GM19438 (cell line): ENCODE measurements at regions not wholly inside any gene's neighbourhood (a gene's known extent, or its start where the extent isn't known, plus 50 kb on each side); places are given as distances from the start of the nearest gene placed in this dataset.
"Not testable (repeated sequence)": the region's sequence is repeated elsewhere in the genome, so short reads cannot be mapped to it uniquely, and the experiment has no call there.

Experiments
- ATAC-seq: cut with Tn5 transposase; IDR thresholded peaks from one replicate; pipeline ENCODE4 v1.9.1; 2021; ENCODE audit warnings: low read depth; ENCODE audit not compliant: unreplicated experiment

DNA sequence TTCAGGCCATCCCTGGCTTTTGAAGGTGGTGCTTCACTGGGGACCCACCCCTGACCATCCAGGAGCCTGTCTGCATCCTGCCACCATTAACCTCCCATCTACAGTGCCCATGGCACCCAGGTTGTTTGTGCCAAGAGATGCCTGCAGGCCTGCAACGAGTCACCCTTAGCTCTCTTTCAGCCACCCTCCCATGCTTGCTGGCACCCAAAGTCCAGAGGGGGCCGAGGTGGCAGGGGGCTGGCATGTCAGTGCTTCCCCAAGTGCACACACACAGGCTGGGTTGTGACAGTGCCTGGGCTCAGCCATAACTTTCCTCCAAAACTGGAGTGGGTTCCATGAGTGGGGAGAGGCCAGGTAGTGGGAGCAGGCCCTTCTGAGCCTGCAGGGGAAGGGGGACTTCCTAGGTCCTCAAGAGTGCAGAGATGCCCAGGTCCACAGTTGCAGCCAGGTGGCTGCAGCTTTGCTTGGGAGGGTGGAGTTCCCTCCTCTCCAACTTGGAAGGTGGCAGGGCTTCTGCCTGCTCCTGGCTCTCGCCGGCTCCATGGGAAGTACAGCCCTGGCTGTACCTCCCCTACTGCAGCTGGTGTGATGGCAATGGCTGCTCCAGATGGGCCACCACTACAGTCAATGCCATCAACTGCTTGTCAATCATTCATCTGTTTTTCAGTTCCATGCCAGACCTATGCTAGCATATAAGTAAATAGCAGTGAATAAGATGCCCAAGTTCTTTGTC, 235.9 kb upstream of the GIMD1 start:
- ATAC-seq: no peak

DNA sequence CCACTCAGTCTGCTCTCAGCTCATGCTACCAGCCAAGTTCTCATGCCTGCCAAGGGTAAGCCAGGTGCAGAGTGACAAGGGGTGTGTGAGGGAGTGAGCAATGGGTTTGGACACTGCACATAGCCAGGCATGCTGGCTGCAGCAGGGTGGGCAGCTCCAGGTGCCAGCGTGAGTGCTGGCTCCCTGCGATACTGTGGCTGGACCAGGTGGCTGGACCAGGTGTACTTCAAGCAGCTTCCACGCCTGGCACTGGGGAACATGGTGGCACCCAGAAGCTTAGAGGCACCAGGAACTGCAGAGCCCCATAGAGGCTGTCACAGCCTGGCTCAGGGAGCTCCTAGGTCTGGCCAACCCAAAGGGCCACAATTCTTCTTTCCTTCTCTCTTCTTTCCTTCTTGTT, 234.9 kb upstream of the GIMD1 start:
- no peak for ATAC-seq

DNA sequence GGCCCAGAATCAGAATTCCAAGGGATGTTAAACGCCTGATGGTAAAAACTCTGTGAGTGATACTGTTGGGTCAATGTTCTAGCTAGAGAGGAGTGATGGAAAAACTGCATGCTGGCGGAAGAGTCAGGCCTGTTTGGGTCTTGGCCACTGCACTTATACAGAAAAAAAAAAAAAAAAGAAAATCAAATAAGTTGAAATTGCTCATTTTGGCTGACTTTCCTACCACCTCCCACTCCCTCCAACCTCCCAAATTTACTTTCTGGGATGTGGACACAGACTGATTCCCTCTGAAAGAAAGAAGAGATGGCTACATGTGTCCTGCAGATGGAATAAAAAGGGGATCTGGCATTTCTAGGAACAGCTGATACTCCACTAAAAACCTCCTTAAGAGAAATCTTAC, 234.1 kb upstream of the GIMD1 start:
- ATAC-seq: no peak

DNA sequence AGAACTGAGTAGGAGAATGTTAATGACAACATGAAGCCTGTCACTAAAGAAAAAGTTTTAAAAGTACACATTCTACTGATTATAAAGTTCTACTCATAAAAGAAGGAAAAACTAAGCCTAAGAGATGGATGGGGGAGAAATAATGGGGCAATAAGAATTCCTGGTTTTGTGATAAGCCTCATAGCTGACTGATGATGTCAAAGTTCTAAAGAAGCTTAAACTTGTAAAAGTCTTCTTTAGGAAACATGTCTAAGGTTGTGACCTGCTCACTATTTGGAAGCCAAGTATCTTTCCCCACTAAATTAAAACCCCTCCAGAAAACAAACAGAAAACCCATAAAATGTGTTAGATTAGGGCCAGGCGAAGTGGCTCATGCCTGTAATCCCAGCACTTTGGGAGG, 232.9 kb upstream of the GIMD1 start:
- no peak for ATAC-seq

DNA sequence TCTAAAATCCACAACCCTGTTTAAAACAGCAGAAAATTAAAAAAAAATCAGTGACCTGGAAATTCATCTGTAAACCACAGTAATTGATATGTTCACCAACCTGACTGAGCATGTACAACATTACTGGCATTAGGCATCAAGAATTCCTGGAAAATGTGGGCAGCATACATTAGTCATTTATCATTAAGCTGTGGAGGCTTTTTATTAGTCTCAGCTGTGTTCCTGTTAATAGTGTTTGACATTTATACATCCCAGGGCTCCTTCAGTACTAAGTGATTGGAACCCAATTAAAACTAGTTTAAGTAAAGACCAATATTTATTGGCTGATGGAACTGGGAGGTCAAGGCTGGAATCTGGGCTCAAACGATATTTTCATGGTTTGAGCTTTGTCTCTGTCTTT, 227.3 kb upstream of the GIMD1 start:
- no peak for ATAC-seq

DNA sequence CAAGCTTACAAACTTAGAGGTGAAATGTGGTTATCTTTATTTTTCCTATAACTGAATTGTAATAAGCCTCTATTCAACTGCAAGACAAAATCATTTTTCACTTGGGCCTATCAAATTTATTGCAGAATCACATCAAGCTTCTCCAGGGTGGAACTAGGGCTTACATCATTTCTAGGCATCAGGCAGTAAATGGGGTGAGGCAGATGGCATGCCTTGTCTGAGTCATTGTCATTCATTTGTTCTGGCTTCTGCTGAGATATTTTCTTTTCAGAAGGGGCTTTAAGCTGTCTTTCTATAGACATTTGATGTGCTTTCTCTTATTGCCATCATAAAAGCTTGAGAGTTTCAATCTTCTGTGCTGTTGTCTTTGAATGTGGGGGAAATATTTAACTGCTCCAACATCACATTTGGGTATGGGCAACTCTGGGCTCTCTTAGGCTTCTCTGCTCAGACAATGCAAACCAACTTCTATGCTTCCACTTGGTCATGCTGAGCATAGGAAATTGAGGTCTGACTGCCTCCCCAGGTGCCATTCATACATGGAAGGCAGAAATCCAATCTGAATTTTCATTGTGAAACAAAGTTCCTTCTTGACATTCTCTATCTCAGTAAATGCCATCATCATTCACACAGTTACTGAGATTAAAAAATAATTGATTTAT, 225.8 kb upstream of the GIMD1 start:
- no peak for ATAC-seq

DNA sequence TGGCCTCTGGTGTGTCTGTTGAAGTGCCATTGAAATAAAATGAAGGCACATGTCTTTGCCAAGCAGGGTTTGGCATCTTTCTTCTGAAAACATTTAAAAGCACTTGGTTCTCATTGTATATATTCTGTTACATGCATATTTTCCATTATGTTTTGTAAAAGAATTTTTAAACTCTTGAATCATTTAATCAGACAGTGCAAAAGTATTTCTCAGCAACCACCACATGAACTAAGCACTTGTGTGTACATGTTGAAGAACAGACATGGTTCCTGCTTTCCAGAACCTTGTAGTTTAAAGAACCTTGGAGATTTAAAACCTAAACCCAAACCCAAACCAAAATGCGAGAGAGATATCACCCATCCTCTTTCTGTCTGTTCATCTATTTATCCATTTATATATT, 220.3 kb upstream of the GIMD1 start:
- no peak for ATAC-seq

DNA sequence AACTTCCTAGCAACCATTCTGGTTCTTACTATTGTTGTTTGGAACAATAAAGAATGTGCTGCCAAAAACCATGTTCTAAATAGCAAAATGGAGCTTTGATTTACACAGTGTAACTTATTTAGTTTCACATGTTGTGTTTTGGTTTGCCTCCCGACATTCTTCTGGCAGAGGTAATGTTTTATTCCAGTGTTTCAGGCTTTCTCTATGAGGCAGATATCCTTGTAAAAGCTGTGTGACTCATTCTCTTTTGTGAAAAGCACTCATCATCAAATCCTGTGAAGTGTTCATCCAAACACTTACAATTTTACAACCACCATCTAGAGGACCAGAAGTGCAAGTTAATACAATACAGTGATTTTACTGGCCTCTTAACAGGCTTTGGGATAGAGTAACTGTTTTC, 219.0 kb upstream of the GIMD1 start:
- ATAC-seq: no peak

DNA sequence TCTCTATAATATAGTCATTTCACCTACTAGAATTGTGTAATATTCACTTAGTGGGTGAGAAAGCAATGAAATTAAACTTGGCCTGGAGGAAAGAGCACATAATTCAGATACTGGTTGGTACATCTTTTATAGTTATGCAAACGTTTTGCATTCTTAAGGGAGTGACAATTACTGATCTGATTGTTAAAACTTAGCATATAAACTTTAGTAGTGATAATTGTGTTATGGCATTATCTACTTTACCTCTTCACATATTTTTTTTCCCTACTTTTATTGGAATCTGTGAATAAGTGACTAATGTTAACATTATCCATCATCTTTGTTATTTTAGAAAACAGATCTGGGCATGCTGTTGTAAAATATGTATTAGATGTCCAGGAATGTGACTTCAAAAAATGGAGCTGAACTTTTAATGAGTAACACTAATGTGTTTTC, 217.4 kb upstream of the GIMD1 start:
- no peak for ATAC-seq

DNA sequence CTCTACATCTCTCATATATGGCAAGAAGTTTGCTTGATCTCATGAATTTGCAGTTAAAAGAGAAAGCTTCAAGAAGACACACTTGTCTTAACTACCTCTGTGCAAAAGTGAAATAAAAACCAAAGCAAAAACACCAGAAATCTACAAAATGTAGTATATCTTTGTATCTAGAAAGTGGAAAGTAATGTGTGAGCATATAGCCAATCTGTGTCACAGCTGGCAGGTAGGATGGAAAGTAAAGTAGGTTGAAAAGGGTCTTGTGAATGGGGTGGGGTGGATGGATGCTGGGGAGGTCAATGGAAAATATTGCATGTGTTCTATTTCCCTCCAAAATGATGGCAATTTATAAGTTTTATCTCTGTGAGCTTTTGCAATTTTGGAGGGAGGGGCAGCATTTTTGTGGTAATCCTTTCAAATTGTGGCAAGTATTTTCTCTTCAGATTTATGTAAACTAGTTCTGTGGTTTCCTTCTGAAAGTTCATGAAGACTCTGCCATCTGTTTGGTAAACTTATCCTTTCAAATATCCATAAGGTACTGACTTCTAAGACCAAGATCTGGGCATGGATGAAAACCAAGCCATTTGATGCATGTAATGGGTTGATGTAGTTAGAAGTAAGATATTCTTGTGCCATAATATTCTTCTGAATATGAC, 215.9 kb upstream of the GIMD1 start:
- no peak for ATAC-seq

DNA sequence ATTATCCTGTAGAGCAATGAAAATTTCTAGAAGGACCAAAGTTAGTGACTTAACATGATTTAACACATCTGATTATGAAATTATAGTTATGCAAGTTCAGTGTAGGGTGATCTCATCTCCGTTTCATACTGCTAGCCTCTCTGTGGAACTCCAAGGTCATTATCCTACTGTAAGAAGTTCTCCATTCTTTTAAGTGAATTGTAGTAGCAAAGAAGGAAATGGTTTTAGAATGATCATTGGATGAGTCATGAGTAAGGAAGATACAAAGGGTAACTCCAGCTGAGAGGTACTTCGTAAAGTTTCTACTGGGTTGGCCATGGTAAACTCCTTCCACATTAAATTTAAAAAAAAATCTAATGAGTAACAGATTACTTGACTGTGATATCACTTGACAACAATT, 215.0 kb upstream of the GIMD1 start:
- ATAC-seq: no peak

DNA sequence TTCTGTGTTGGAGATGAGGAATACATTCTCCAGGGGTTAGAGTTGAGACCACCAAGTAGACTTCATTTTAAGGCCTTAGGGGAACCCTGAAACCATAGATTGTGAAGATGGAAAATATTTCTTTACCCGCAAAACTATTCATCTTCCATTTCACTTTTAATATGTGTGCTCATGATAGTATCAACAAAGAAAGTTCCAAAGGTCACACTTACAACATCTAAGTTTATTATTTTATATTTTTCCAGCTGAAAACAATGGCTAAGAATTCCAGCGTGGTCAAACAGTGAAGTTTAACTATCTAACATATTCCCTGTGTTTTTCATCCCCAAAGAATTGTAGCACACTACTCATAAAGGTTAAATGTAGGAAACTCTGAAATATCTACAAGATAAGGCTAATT, 214.5 kb upstream of the GIMD1 start:
- ATAC-seq: no peak

DNA sequence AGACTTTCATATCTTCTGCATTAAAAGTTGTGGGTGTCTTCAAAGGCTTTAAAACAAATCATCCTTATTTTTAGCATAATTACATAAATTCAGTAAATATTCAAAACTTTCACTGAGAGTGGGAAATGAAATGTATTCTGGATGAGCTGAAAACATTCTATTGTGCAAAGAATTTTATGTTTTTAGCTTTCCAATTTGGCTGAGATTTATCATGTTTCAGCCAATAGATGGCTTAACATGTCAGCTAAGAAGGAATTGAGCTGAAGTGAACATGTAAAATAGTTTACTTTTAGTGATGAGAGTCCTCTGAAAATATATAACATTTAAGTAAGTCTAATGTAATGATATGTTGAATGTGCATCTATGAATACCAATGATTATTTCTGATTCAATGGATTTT, 213.5 kb upstream of the GIMD1 start:
- ATAC-seq: no peak

DNA sequence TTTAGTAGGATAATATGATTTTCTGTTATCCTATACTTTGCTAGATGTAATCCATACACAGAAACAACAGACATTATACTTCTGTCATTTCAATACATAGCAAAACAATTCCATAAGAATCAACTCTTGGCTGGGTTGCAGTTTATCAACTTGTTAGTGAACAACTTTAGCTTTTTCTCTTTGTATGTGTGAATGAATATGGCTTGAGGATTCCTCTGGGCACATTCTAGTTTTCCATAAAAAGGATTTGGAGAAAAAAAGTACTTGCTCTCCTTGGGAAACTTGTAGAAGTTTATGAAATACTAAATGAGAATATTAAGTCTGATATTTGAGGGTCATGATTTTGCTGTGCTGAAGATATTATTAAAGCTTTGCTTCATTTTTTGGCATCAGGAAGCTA, 210.7 kb upstream of the GIMD1 start:
- ATAC-seq: no peak

DNA sequence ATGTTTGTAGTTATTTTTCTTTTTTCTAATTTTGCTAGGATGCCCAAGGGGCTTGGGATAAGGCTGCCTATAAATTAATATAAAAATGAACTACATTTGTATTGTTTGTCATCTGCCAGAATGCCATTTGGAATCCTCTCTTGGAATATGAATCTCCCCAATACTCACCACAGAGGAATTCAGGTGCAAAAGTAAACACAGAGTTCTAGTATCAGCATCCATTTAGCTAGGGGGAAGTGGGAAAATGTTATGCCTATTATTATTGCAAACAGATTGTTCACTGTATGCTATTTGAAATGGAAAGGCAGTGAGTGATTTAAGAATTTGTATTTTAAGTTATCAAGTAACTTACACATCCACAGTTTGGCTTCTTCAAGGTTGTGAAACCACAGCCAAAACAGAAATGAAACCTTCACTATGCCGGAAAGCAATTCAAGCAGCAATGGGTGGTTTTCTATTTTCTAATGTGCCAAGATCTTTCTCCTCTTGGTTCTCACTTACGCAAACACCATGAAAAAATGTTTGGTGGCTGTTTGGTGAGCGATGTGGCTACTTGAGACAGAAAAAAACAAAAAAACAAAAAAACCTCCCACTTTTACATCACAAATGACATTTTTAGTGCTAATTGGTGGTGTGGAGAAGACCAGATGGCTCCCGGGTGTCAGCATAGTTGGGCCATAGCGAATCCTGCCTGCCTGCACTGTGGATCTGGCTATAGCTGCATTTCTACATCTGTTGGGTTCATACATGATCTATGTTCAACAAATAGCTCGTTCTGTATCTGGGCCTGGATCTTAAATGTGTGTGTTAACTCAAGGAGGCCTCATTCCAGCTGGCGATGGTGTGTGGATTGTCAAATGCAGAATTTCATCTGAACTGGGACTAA, 200.8 kb upstream of the GIMD1 start:
- ATAC-seq: no peak

DNA sequence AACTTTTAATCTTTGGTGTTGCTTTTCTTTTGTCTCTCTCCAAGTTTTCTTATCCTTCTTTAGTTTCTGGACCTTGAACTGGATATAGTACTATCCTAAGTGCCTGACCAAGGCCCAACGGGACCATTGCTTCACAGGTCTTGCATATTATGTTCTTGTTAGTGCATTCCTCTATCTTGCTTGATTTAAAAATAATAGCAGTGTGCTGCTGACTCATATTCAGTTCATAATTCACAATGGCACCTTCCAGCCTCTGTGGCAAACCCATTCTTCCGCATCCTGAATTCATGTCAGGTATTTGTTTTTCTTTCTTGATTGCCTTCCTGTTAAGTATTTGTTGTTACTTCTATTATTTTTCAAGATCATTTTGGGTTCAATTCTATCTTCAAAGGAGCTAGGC, 197.1 kb upstream of the GIMD1 start:
- ATAC-seq: no peak

DNA sequence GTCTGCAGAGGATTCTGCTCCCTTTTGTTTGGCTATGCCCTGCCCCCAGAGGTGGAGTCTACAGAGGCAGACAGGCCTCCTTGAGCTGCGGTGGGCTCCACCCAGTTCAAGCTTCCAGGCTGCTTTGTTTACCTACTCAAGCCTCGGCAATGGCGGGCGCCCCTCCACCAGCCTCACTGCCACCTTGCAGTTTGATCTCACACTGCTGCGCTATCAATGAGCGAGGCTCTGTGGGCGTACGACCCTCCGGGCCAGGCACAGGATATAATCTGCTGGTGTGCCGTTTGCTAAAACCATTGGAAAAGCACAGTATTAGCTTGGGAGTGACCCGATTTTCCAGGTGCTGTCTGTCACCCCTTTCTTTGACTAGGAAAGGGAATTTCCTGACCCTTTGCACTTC, 195.1 kb upstream of the GIMD1 start:
- ATAC-seq: not testable (repeated sequence)

DNA sequence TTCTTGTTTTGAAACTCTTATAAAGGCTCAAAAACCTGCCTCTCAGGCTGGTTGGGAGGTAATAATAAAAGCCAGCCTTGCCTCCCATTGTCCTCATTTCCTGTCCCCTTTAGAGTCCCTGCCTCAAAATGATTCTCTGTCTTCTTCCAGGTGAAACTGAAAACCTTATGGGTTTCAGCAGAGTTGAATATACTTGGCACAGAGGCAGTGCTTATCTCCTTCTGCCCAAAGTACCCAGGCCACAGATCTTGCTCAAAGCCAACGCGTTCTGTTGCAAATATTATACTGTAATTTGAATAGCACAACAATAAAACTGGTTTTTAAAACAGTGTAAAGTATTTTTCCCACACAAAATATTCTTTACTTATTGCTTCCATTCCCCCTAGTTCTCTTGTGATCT, 183.1 kb upstream of the GIMD1 start:
- ATAC-seq: no peak

DNA sequence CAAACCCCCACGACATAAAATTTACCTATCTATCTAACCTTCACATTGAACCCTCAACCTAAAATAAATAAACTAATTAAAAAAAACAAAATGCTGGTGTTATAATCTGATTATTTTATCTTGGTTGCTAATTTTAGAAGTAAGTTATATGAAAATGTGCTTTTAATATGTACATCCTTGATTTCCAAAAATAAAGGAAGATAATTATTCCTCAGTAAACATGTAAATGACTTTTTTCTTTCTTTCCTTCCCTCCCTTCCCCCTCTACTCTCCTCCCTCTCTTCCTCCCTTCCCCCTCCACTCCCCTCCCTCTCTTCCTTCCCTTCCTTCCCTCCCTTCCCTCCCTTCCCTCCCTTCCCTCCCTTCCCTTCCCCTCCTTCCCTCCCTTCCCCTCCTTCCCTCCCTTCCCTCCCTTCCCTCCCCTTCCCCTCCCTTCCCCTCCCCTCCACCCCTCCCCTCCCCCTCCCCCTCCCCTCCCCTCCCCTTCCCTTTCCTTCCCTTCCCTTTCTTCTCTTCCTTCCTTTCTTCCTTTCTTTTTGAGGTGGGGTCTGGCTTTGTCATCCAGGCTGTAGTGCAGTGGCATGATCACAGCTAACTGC, 180.0 kb upstream of the GIMD1 start:
- no peak for ATAC-seq

DNA sequence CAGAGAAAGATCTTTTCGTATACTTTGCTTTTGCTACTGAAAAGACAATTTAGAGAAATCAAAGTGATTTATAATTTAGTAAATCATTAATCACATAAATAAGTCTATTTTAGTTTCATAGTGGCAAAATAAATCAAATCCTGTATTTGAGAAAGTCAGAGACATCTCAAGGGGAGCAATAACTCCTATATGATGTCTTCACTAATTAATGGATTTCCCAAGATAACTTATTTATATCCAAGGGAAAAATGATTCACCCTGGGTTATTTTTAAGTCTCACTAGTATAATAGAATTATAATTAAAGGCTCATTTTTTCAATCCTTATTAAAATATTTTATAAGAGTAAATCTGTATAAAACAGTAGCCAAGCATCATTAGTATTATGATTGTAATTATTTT, 177.8 kb upstream of the GIMD1 start:
- ATAC-seq: no peak

DNA sequence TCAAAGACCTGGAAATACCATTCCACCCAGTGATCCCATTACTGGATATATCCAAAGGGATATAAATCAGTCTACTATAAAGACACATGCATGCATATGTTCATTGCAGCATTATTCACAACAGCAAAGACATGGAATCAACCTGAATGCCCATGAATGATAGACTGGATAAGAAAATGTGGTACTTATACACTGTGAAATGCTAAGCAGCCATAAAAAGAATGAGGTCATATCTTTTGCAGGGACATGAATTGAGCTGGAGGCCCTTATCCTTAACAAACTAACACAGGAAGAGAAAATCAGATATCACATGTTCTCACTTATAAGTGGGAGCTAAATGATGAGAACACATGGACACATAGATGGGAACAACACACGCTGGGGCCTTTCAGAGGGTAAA, 174.0 kb upstream of the GIMD1 start:
- not testable (repeated sequence) for ATAC-seq
